GM19452 (cell line): ENCODE measurements at regions not wholly inside any gene's neighbourhood (a gene's known extent, or its start where the extent isn't known, plus 50 kb on each side); places are given as distances from the start of the nearest gene placed in this dataset.

ENCODE experiments used
- ATAC-seq: cut with Tn5 transposase; IDR thresholded peaks from one replicate; pipeline ENCODE4 v1.9.1; 2021; ENCODE audit not compliant: unreplicated experiment

DNA sequence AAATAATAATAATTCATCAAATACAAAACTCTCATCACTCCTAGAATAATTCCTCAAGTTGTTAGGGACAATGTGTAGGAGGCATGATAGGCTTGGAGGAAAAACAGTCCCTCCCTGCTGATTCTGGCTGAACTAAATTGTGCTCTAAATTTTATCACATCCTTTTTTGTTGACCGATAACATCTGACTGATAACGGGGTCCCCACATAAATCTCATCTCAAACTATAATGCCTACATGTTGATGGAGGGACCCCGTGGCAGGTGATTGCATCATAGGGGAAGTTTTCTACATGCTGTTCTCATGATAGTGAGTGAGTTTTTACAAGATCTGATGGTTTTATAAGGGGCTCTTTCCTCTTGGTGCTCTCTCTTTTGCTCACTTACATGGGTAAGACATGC is 1043.5 kb upstream of the SORCS1 start:
- no peak for ATAC-seq

DNA sequence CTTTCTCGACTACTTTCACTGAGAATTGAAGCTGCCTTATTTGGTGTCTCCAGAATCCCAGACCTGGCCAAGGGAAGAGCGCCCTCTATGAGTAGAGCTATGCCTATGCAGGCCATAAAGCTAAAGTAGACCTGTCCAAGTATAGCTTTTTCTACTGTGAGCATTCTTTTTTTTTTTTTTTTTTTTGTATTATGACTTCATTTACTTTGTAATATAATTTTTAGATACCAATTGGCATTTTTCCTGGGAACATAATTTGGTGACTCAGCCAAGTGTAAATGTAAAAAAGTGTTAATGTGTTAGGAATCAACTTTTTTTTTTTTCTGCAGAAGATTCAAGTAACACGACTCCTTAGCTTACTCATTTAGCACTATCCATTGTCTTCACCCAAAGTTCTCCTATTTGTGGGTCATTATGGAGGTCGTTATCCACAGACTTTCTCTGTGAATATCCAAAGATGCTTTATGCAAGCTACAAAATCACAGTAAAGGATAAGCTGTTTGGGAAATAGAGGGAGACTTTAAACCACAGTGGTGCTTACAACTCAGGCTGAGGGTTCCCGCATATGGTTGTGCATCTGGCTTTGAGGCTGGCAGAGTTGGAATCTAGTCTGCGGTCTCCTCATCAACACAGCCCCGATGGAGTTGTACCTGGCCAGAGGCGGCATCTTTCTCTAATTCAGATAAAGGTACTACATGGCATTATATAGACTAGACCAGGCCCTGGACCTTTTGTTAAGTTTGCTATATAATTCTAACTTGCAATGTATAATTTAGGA is 1040.2 kb upstream of the SORCS1 start:
- no peak for ATAC-seq

DNA sequence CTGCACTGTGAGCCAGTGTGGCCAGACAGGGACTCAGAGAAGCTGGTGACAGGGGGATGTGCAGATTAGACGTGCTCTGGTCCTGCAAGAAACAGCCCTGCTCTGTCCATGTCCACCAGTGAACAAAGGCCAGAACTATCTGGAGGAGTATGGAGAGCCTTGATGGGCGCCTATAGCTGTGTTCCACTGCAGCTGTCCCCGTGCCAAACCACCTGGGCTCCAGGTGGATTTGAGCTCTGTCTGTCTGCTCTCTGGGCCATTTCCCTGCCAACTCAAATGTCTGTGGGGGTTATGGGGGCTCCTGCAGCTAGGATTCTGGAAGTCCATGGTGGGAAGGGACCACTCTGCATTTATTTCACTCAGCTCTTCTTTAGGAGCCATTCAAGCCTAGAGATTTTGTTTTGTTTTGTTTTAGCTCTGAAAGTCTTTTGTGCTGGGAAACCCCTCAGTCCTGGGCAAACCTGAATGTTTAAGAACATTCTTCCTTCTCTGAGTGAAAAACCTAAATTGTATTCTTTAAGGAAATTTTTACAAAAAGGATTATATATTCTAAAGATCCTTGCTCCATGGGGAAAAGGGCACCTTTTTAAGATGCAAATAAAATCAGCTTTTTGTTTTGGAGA is 1039.5 kb upstream of the SORCS1 start:
- ATAC-seq = no peak

DNA sequence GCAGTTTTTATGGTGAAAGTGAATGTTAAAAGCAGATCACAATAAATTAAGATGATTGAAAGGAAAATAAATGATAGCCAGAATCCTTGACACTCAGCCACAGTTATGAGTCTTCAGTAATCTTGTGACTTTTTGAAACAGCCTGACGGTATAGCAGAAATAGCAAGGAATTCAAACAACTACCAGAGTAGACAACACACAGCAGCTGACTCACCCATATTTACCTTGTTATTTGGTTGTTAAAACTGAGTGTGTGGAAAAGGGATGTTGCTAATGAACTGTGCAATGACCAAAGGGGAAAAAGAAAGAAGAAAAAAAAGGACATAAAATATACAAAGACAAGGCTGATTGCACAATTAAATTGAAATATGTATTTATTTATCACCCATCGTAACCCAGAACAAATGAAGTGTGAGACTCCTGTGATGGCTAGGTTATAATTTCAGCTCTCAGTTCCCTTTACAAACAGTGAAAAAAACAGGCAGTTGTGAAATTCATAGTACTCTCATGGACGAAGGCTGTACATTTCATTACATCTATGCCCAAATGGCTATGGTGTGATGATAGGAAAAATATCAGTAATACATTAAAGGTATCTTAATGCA is 1023.0 kb upstream of the SORCS1 start:
- ATAC-seq = no peak

DNA sequence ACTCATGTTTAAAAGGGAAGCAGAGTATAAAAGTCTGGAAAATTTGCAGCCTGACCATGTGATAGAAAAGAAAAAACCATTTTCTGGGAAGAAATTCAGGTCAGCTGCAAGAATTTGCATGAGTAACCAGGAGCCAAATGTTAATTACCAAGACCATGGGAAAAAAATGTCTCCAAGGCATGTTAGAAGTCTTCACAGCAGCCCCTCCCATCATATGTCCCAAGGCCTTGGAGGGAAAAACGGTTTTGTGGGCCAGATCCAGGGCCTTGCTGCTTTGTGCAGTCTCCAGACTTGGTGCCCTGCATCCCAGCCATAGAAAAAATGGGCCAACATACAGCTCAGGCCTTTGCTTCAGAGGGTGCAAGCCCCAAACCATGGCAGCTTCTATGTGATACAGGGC is 1019.6 kb upstream of the SORCS1 start:
- ATAC-seq = no peak

DNA sequence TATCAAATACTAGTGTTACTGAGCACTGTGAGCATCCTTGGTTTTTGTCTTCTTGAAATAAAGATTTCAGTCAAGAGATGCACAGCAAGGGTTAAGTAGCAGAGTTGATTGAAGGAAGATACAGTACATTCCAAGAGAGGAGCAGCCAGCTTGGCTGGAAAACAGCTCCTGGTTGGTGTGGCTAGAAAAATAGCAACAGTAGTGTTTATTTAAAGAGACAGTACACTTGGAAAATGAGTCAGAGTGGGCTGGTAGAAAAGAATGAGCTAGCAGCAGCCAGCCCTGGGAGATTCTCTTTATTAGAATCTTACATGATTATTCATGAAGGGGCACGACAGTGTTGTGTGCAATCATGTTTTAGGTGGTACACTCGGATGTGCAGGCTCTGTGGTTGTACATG is 1016.4 kb upstream of the SORCS1 start:
- no peak for ATAC-seq

DNA sequence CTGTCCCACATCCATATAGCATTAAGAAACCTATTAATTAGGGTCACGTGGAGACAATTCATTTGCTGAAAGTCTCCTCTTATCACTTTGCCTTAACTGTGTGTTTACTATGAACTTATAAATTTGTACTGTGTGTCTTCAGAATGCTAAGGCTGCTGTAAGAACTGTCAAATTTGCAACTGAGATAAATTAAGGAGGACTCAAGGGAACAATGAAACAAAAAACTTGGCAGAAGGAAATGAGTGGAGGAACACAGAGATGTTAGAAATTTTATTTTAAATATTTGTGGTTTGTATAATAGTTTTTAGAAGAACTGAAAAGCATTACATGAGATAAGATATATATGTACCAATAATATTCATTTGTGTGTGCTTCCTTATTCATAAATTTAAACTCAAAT is 1005.3 kb upstream of the SORCS1 start:
- ATAC-seq = no peak

DNA sequence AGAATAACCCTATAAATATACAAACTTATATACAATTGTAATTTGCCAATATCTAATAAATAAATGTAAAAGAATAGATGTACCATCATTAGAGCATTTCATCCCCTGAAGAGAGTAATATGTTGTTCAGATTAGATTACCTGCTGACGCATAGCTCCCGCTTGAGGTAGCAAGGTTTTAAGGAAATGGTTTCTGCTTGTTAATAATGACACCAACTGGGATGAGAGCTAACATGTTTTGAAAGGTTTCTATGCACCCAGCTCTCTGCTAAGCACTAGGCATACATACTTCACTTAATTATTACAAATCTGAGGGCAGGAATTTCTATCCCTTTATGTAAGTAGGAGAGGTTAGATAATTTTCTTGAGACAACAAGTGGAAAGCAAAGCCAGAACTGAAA is 1003.3 kb upstream of the SORCS1 start:
- no peak for ATAC-seq

DNA sequence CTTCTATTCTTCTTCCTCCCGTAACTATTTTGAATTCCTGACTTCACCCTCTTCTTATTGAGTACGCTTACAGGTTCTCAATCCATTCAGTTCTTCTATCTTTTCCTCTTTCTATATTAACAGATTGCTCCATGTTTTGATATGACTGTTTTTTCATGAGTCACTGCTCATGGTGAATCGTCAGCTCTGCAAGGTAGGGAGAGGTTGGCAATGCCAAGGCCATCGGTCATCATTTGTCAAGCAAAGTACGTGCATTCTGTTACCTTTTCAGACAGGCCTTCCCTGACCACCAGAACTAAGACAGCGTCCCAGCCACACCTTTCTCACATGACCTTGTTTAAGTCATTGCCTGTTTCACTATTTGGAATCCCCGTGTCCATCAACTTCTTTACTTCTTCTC is 1001.9 kb upstream of the SORCS1 start:
- no peak for ATAC-seq

DNA sequence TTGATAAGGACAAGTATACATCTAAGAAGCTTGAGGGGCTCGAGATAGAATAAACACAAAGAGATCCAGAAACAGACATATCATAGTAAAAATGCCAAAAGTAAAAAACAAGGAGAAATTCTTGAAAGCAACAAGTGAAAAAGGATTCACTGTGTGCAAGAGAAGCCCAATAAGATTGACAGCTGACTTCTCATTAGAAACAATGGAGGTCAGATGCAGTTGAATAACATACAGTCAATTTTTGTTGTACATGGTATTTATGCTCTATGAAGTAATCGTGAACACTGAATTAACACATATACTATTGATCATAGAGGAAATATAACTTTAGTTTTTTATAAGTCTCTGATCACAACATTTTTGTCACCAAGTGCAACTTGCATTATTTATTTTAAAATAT is 982.8 kb upstream of the SORCS1 start:
- ATAC-seq = no peak

DNA sequence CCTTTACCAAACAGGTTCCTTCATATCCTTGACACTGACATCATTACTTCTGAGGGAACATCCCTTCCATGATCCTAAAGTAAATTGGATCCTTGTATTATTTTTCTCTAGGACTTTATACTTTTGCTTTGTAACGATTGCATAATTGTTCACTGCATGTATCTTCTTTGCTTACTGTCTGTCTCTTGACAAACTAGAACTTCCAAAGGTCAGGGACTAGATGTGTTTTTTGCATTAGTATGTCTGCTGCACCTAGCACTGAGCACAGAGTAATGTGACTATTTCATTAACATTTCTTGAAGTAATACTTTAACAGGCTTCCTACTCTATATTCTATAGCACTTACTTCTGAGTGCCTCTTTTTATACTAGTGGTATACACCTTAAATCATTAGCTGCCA is 976.6 kb upstream of the SORCS1 start:
- ATAC-seq = no peak

DNA sequence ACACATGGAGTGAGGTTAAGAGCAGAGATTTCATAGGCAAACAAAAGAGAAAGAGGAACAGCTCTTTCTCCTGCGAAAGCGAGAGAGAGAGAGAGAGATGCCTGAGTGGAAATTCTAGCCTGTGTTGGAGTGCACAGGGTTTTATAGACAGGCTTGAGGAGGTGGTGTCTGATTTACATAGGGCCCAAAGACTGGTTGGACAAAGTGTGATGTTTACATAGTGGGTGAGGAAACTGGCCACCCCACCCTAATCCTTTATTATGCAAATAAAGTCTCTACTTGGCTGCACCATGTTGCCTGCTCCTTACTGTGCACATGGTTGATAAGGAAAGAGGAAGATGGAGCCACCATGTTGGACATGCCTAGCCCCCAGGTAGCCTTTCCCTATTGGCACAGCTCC is 967.8 kb upstream of the SORCS1 start:
- no peak for ATAC-seq

DNA sequence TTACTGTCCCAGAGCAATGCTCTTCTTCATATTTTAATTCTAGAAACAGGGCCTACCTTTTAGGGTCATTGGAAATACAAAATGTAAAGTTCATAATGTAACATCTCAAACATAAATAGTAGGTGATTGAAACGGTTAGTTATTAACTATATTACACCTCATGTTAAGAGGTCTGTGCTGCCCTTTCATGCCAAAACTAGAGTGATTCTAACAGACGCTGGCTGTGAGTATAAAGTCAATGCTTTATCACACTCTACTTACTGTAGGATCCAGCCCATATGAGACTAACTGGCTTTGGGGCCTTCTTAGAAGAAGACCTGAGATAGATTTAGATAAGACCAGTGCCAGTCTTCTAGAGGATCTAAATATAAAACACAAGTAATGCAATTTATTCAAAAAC is 966.1 kb upstream of the SORCS1 start:
- ATAC-seq = no peak

DNA sequence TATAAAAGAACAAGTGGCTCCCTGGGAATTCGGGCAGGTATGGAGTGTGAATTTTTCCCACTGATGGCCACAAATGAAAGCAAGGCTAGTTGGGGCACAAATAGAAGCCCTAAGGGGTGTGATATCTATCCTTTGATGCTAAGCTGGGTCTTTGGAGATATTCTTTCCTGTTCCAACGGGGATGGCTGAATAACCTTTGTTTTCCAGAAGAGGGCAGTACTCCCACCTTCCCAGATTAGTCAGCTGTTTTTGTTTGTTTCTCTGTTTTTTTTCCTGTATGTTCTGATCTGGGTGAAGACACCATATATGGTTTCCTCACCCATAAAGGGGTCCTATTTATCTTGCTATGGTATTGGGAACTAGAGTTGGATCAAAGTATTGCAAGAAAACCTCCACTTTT is 947.7 kb upstream of the SORCS1 start:
- ATAC-seq = no peak

DNA sequence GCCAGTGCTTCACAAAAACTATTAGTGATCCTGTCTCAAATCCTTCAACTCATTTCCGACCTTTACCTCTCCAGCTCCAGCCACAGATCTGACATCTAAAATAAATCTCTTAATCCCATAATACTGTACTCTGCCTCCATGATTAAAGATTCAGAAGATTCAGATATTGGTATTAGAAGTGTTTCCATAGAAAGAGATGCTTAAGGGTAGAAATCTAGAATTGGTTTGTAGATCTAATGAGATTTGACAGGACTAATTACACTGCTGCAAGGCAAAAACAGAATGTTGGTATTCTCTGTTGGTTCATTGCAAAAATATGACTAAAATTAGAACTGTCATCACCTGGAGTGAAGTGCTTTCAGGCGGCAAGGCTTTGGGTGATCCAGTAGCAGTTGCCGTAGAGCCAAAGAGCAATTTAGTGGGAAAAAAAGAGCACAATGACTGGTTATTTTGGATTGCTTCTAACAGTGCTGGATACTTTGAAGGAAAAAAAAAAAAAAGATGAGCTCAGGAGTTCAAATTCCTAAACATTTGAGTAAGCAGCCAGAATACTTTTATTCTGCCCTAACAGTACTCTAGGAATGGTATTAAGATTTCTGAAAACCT is 940.1 kb upstream of the SORCS1 start:
- ATAC-seq = no peak

DNA sequence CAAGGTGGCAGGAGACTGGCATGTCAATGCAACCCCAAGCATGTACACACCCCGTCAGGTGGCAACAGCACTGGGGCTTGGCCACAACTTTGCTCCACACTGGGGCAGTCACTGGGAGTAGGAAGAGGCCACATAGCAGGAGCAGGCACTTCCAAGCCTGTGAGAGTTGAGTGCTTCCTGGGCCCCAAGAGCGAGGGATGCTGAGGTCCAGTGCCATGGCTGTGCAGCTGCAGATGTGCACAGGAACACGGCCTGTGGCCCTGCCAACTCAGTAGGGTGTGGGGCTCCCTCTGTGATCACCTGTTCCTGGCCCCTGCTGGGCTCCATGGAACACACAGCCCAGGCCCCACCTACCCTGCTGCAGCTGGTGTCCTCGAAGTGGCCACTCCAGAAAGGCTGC is 932.8 kb upstream of the SORCS1 start:
- ATAC-seq = no peak

DNA sequence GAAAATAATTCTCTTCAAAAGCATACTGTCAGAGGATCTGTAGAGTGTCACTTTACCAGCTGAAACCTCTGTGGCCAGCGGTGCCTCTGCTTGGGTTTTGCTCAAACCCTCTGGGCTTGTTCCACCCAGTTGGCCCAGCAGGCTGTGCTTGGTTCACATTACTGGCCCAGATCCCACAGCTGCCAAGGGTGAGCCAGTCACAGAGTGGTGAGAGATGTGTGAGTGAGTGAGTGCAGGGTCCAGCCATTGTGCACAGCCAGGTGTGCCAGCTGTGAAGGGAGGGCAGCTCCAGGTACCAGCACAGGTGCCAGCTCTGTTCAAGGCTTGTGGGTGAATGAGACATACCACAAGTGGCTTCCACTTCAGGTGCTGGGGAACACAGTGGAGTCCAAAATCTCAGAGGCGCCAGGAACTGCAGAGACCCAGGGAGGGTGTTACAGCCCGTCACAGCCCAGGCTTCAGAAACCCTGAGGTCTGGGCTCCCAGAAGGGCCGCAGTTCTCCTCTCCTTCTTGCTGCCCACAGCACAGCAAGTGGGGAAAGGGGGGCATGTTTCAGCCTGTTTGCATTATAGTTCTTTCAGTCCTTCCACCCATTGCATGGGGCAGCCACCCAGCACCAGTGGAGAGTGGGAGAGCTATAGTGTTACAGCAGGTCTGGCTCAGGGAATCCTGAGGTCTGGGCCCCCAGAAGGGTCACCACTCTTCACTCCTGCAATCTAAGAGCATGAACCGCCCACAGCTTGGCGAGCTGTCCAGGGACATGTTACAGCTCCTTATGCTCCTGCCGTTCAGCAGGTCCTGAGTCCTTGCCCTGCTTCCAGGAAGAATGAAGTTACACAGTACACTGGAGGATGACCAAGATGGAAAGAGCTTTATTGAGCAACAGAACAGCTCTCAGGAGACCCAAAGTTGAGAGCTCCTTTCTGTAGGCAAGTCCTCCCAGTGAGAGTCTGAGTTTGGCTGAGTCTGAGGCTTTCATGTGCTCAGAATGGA is 931.7 kb upstream of the SORCS1 start:
- no peak for ATAC-seq

DNA sequence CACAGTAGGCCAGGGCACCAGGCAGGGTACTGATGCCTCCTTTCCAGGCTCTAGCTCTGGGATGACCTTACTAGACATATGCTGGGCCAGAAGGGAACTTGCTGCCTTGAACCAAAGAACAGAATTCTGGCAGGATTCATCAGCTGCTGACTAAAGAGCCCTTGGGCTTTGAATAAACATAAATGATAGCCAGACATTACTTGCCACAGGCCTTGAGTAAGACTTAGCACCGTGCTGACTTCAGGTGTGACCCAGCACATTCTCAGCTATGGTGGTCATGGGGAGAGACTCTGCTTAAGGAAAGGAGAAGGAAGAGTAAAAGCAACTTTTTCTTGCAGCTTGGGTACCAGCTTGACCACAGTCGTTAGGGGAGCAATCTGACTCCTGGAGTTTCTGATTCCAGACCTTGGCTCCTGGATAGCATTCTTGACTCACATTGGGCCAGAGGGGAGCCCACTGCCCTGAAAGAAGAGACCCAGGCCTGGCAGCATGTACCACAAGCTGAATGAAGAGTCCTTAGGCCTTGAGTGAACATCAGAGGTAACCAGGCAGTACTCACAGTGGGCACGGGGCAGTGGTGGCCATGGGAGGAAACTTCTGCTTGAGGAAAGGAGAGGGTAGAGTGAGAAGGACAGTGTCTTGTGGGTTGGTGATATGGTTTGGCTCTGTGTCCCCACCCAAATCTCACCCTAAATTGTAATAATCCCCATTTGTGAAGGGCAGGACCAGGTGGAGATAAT is 926.1 kb upstream of the SORCS1 start:
- no peak for ATAC-seq

DNA sequence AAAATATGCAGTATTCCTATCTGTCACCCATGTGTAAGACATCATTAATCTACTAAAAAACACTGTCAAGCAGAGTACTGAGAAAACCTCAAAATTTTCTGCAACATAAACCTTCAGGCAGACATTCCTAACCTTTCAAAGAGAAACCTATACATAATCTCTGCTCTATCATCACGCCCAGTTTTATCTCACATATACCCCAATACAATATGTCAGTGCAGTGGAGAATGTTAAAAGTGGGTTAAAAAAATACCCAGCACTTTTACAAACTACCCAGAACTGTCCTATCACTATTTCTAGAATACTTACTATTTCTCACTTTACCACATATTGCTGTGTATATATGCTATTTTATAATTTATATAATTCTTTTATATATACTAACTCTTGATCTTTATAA is 922.0 kb upstream of the SORCS1 start:
- ATAC-seq = no peak

DNA sequence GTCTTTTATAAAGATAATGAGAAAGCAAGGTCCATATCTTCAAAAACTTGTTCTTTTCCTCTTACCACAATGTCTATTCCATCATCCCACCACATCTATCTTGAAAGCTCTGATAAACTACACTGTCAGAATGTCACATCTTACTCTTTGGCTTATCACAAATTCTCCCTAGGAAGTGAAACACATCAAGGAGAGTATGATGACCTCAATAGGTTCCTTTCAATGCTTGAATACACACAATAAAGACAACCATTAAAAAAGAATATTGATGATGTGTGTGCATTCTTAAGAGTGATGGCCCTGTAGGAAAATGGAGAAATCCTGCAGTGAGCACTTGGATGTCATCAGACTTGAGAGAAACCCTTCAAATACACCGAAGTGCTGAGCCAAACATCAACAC is 918.1 kb upstream of the SORCS1 start:
- ATAC-seq = no peak
